NCI-H446 (cell line): ENCODE measurements at regions not wholly inside any gene's neighbourhood (a gene's known extent, or its start where the extent isn't known, plus 50 kb on each side); places are given as distances from the start of the nearest gene placed in this dataset.

ENCODE experiments used
- DNase-seq, 2 experiments: peaks; one replicate each; lab custom pipeline; 2025; lab: John Stamatoyannopoulos, UW

- no peak for DNase-seq
These were observed 707.7 kb upstream of the EPHA6 start for GRCh38 chr3:96106701-96107100.
